ENCODE measurements at regions not wholly inside any gene's neighbourhood (a gene's known extent, or its start where the extent isn't known, plus 50 kb on each side); places are given as distances from the start of the nearest gene placed in this dataset.

DNA sequence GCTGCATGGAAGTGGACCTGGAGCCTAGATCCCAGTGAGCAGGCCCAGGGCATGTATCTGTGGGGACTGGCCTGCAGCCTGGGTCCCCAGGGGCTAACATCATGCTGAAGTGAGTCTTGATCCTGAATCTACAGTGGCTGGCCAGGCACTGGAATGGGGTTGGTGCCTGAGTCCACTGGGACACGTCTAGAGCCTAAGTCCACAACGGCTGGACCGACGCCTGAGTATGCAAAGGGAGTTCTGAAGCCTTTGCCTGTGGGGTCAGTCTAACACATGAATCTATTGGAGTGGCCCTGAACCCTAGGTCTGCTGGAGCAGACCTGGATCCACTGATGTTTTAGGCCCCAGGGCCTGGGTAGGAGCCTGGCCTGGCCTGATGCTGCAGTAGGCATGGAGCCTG, 665.5 kb downstream of the DCDC2C start:
- peaks cover 16 to 21% of the 10 kb centered on the region in 2 experiments; a peak in 2 of 4 replicates for H3K9me3 ChIP-seq (ENCODE audit: control insufficient read depth in 1 of 2, insufficient read depth in 1 of 2, low read depth in 1 of 2, low read length in 2 of 2)
- no peaks in the 10 kb centered on the region; the same call in 1 of the 2 replicates for H4K20me1 ChIP-seq (ENCODE audit: insufficient read depth)
- H3K9ac ChIP-seq (ENCODE audit: low read length) = no peak overlapping the region
- no peak for TF ChIP-seq CBX3 (IDR thresholded peaks at IDR 0.05; ENCODE audit: low read depth)
- TF ChIP-seq SIN3A (IDR thresholded peaks at IDR 0.05; ENCODE audit: low read depth) = no peak
- TF ChIP-seq CEBPB (IDR thresholded peaks at IDR 0.05; ENCODE audit: low read depth) = no peak
- no peak for TF ChIP-seq SRF (IDR thresholded peaks at IDR 0.05; ENCODE audit: low read depth)
- no peak for TF ChIP-seq ELF1 (IDR thresholded peaks at IDR 0.05; ENCODE audit: borderline replicate concordance, low read depth)
- no peak for TF ChIP-seq TCF7L2 (IDR thresholded peaks at IDR 0.05; ENCODE audit: borderline replicate concordance, extremely low read depth, insufficient read depth, insufficient read length)
- no peak for TF ChIP-seq POLR2A (IDR thresholded peaks at IDR 0.05; ENCODE audit: borderline replicate concordance, extremely low read depth, insufficient read depth, insufficient read length)
- TF ChIP-seq, protein P1, sequence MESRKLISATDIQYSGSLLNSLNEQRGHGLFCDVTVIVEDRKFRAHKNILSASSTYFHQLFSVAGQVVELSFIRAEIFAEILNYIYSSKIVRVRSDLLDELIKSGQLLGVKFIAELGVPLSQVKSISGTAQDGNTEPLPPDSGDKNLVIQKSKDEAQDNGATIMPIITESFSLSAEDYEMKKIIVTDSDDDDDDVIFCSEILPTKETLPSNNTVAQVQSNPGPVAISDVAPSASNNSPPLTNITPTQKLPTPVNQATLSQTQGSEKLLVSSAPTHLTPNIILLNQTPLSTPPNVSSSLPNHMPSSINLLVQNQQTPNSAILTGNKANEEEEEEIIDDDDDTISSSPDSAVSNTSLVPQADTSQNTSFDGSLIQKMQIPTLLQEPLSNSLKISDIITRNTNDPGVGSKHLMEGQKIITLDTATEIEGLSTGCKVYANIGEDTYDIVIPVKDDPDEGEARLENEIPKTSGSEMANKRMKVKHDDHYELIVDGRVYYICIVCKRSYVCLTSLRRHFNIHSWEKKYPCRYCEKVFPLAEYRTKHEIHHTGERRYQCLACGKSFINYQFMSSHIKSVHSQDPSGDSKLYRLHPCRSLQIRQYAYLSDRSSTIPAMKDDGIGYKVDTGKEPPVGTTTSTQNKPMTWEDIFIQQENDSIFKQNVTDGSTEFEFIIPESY (IDR thresholded peaks at IDR 0.05; ENCODE audit: extremely low read depth, insufficient replicate concordance, low read length) = no peak
- TF ChIP-seq, protein P2, sequence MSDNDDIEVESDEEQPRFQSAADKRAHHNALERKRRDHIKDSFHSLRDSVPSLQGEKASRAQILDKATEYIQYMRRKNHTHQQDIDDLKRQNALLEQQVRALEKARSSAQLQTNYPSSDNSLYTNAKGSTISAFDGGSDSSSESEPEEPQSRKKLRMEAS (IDR thresholded peaks at IDR 0.05) = no peak
- no peak for TF ChIP-seq RAD21 (IDR thresholded peaks at IDR 0.05; ENCODE audit: low read depth)
- no peak for TF ChIP-seq ZNF274 (IDR thresholded peaks at IDR 0.05; ENCODE audit: low read depth, low read length)
- no peak for TF ChIP-seq FOSL1 (IDR thresholded peaks at IDR 0.05; ENCODE audit: low read depth)
- no peak for TF ChIP-seq SP1 (IDR thresholded peaks at IDR 0.05; ENCODE audit: low read depth)
- no peak for TF ChIP-seq EZH2 (IDR thresholded peaks at IDR 0.05)
- TF ChIP-seq, protein P3, sequence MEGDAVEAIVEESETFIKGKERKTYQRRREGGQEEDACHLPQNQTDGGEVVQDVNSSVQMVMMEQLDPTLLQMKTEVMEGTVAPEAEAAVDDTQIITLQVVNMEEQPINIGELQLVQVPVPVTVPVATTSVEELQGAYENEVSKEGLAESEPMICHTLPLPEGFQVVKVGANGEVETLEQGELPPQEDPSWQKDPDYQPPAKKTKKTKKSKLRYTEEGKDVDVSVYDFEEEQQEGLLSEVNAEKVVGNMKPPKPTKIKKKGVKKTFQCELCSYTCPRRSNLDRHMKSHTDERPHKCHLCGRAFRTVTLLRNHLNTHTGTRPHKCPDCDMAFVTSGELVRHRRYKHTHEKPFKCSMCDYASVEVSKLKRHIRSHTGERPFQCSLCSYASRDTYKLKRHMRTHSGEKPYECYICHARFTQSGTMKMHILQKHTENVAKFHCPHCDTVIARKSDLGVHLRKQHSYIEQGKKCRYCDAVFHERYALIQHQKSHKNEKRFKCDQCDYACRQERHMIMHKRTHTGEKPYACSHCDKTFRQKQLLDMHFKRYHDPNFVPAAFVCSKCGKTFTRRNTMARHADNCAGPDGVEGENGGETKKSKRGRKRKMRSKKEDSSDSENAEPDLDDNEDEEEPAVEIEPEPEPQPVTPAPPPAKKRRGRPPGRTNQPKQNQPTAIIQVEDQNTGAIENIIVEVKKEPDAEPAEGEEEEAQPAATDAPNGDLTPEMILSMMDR (IDR thresholded peaks at IDR 0.05 in 2 of 3, conservative IDR thresholded peaks at IDR 0.05 in 1 of 3; ENCODE audit: borderline replicate concordance in 1 of 3, insufficient read depth in 1 of 3, low read depth in 2 of 3, low read length in 2 of 3) = no peak
- TF ChIP-seq, protein P4, sequence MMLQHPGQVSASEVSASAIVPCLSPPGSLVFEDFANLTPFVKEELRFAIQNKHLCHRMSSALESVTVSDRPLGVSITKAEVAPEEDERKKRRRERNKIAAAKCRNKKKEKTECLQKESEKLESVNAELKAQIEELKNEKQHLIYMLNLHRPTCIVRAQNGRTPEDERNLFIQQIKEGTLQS (IDR thresholded peaks at IDR 0.05) = no peak
- H3K4me3 ChIP-seq (replicated peaks in 1 of 2; ENCODE audit: low read depth in 1 of 2, low read length in 2 of 2) = no peak overlapping the region
- H2AFZ ChIP-seq (ENCODE audit: low read depth, low read length, poor library complexity, severe bottlenecking) = no peak overlapping the region
- ATAC-seq (no peak), DNase-seq (ENCODE audit: low read depth, low spot score) (no peak)
- H3K27ac ChIP-seq (ENCODE audit: low read depth, low read length) = no peak overlapping the region
- BruUV-seq (replicated peaks) = no TSS peak
- H3K4me1 ChIP-seq (ENCODE audit: control insufficient read depth in 1 of 2, insufficient read depth in 2 of 2, low read length in 2 of 2) = no peaks in the 10 kb centered on the region
- H3K36me3 ChIP-seq (ENCODE audit: control insufficient read depth in 1 of 2, insufficient read depth in 2 of 2, low read length in 2 of 2) = no peaks in the 10 kb centered on the region
- no peaks in the 10 kb centered on the region for H3K9me2 ChIP-seq (ENCODE audit: insufficient read depth)
- ChIA-PET RAD21 (ENCODE audit: low non-redundant PET in 1 of 2, low total read pairs in 2 of 2, uncharacterized antibody in 2 of 2, unreplicated experiment in 2 of 2) (no interaction called here), POLR2A (no interaction called here), CTCF (no interaction called here)
- no peaks in the 10 kb centered on the region for H3K27me3 ChIP-seq (ENCODE audit: insufficient read depth, low read length)
- no peaks in the 10 kb centered on the region for H3K79me2 ChIP-seq (ENCODE audit: insufficient read depth, low read length)
- intact Hi-C loops (cut with micrococcal nuclease) = no loop called here
- H3K4me2 ChIP-seq (ENCODE audit: low read length) = no peak overlapping the region
